Loucy (cell line): ENCODE measurements at regions not wholly inside any gene's neighbourhood (a gene's known extent, or its start where the extent isn't known, plus 50 kb on each side); places are given as distances from the start of the nearest gene placed in this dataset.
"Not testable (repeated sequence)": the region's sequence is repeated elsewhere in the genome, so short reads cannot be mapped to it uniquely, and the experiment has no call there.

Experiments used
- CTCF ChIP-seq: fragments of 200-600 bp; sonication (generic); conservative IDR thresholded peaks from 2 replicates; pipeline ENCODE4 v1.5.1; 2014; ENCODE audit warnings: mild to moderate bottlenecking, antibody characterized with exemption, low read length
- EZH2phosphoT487 ChIP-seq: fragments of 200-600 bp; IDR thresholded peaks from 2 replicates; pipeline ENCODE4 v1.6.1; 2018; ENCODE audit warnings: antibody characterized with exemption, mild to moderate bottlenecking, moderate library complexity, borderline replicate concordance

GRCh38 chr13:24563971-24564370, 51.4 kb upstream of the PARP4 start:
- TF ChIP-seq CTCF, EZH2phosphoT487: not testable (repeated sequence)
